ENCODE measurements at regions not wholly inside any gene's neighbourhood (a gene's known extent, or its start where the extent isn't known, plus 50 kb on each side); places are given as distances from the start of the nearest gene placed in this dataset.
"Not testable (repeated sequence)": the region's sequence is repeated elsewhere in the genome, so short reads cannot be mapped to it uniquely, and the experiment has no call there.

DNA sequence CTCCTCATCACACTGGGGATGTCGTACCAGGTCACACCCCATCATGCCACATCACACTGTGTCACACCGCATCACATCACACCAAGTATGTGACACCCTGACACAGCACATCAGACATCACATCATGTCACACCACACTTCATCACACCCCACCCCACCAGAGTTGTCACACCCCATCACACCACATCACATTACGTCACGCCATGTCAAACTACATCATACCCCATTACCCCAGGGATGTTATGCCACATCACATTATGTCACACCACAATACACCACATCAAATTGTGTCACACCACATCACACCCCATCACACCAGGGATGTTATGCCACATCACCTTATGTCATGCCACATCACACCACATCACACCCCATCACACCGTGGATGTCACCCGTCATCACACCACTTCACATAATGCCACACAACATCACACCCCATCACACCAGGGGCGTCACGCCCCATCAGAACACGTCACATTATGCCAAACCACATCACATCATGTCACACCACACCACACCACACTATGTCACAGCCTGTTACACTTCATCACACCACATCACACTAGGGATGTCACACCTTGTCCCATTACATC, 133.6 kb downstream of the TMEM121 start:
- H3K4me1 Mint-ChIP-seq (ENCODE audit: low read depth): no peaks in the 10 kb centered on the region
- H3K27me3 Mint-ChIP-seq (ENCODE audit: low read depth): no peaks in the 10 kb centered on the region
- no peaks in the 10 kb centered on the region for H3K36me3 Mint-ChIP-seq (ENCODE audit: low read depth)
- H3K9me3 Mint-ChIP-seq (ENCODE audit: low read depth): peaks cover 46% of the 10 kb centered on the region
- no peak overlapping the region for H3K4me3 Mint-ChIP-seq (ENCODE audit: unreplicated experiment)
- H3K27ac Mint-ChIP-seq (ENCODE audit: unreplicated experiment): no peak overlapping the region
- TF ChIP-seq, protein P1, sequence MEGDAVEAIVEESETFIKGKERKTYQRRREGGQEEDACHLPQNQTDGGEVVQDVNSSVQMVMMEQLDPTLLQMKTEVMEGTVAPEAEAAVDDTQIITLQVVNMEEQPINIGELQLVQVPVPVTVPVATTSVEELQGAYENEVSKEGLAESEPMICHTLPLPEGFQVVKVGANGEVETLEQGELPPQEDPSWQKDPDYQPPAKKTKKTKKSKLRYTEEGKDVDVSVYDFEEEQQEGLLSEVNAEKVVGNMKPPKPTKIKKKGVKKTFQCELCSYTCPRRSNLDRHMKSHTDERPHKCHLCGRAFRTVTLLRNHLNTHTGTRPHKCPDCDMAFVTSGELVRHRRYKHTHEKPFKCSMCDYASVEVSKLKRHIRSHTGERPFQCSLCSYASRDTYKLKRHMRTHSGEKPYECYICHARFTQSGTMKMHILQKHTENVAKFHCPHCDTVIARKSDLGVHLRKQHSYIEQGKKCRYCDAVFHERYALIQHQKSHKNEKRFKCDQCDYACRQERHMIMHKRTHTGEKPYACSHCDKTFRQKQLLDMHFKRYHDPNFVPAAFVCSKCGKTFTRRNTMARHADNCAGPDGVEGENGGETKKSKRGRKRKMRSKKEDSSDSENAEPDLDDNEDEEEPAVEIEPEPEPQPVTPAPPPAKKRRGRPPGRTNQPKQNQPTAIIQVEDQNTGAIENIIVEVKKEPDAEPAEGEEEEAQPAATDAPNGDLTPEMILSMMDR (IDR thresholded peaks at IDR 0.05): no peak
- peak; percentile 58 for DNase-seq (ENCODE audit: low spot score)

DNA sequence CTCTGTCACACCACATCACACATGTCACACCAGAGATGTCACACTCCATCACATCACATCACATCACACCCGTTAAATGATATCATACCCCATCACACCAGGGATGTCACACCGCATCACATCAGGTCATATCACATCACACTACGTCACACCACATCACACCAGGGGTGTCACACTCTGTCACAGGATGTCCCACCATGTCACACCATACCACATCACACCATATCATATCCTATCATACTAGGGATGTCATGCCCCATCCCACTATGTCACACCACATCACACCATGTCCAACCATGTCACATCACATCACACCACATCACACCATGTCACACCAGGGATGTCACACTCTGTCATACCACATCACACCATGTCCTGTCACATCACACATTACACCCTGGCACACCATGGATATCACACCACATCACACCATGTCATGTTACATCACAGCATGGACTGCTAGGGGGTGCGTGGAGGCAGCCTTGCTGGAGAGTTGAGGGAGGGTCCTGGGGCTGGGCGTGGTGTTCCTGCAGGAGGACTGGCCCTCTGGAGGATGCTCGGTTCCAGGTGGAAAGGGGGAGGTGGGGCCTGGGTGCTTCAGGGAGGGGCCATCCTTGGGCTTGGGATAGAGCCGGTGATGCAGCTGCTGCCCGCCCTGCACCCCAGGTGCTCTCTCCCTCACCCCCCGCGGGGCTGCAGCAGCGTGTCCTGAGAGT, 134.6 kb downstream of the TMEM121 start:
- H3K9me3 Mint-ChIP-seq (ENCODE audit: low read depth): peaks cover 45% of the 10 kb centered on the region
- no peaks in the 10 kb centered on the region for H3K4me1 Mint-ChIP-seq (ENCODE audit: low read depth)
- TF ChIP-seq, protein P1 (IDR thresholded peaks at IDR 0.05): no peak
- H3K4me3 Mint-ChIP-seq (ENCODE audit: unreplicated experiment): no peak overlapping the region
- no peak for DNase-seq (ENCODE audit: low spot score)
- H3K27ac Mint-ChIP-seq (ENCODE audit: unreplicated experiment): no peak overlapping the region
- no peaks in the 10 kb centered on the region for H3K27me3 Mint-ChIP-seq (ENCODE audit: low read depth)
- no peaks in the 10 kb centered on the region for H3K36me3 Mint-ChIP-seq (ENCODE audit: low read depth)

DNA sequence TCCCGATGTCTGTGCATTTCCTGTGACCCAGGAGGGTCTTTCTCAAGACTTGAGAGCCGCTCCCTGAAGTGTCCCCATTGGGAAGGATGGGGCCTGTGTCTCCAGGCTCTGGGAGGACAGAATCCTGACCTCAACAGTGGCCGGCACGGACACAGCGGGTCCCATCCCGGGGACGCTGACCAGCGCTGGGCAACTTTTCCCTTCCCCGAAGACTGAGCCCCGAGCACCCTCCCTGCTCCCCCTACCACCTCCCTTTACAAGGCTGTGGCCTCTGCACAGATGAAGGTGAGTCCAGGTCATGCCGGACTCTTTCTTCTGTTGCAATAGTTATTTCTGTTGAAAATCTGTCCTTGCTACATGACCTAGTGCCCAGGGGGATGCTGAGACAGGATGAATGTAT, 135.7 kb downstream of the TMEM121 start:
- not testable (repeated sequence) for H3K4me3 Mint-ChIP-seq (ENCODE audit: unreplicated experiment); H3K4me1 Mint-ChIP-seq (ENCODE audit: low read depth); H3K27me3 Mint-ChIP-seq (ENCODE audit: low read depth); H3K36me3 Mint-ChIP-seq (ENCODE audit: low read depth); H3K27ac Mint-ChIP-seq (ENCODE audit: unreplicated experiment); DNase-seq (ENCODE audit: low spot score)
- peaks cover 39% of the 10 kb centered on the region for H3K9me3 Mint-ChIP-seq (ENCODE audit: low read depth)

DNA sequence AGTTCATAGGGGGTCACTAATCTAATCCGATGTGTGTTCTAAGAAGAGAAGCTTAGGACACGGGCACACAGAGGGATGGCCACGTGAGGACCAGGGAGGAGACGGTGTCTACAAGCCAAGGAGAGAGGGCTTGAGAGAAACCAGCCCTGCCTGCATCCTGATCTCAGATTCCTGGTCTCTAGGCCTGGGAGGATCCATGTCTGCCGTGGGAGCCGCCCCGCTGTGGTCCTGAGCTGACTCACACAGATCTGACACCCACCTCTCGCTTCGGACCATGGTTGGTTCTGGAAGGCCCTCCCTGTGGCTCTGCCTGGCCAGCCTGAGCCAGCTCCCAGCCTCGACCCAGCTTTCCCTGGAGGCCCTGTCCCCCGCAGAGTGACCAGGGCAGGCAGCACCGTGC, 136.2 kb downstream of the TMEM121 start:
- not testable (repeated sequence) for H3K4me3 Mint-ChIP-seq (ENCODE audit: unreplicated experiment); H3K27me3 Mint-ChIP-seq (ENCODE audit: low read depth); H3K4me1 Mint-ChIP-seq (ENCODE audit: low read depth); H3K36me3 Mint-ChIP-seq (ENCODE audit: low read depth); H3K27ac Mint-ChIP-seq (ENCODE audit: unreplicated experiment)
- DNase-seq (ENCODE audit: low spot score): peak; percentile 72
- H3K9me3 Mint-ChIP-seq (ENCODE audit: low read depth): peaks cover 34% of the 10 kb centered on the region

DNA sequence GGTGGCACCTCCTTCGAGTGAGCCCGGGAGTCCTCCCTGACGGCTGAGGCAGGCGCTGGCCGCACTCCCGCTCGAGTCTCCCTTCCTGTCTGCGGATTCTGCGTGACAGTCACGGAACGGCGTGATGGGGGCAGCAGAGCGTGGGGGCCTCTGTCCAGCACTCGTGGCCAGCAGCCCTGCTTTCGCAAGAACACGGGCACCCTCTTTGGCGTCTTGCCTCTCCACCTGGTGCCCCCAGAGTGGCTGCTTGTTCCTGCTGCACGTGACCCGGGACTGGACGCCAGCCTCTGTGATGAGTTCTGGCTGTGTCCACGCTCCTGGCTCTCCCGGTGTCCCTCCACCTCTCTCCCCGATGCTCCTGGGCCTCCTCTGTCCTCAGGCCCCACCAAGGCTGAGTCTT, 136.9 kb downstream of the TMEM121 start:
- H3K9me3 Mint-ChIP-seq (ENCODE audit: low read depth): peaks cover 28% of the 10 kb centered on the region
- not testable (repeated sequence) for H3K27me3 Mint-ChIP-seq (ENCODE audit: low read depth); H3K36me3 Mint-ChIP-seq (ENCODE audit: low read depth); DNase-seq (ENCODE audit: low spot score); H3K4me1 Mint-ChIP-seq (ENCODE audit: low read depth); H3K4me3 Mint-ChIP-seq (ENCODE audit: unreplicated experiment); H3K27ac Mint-ChIP-seq (ENCODE audit: unreplicated experiment)

DNA sequence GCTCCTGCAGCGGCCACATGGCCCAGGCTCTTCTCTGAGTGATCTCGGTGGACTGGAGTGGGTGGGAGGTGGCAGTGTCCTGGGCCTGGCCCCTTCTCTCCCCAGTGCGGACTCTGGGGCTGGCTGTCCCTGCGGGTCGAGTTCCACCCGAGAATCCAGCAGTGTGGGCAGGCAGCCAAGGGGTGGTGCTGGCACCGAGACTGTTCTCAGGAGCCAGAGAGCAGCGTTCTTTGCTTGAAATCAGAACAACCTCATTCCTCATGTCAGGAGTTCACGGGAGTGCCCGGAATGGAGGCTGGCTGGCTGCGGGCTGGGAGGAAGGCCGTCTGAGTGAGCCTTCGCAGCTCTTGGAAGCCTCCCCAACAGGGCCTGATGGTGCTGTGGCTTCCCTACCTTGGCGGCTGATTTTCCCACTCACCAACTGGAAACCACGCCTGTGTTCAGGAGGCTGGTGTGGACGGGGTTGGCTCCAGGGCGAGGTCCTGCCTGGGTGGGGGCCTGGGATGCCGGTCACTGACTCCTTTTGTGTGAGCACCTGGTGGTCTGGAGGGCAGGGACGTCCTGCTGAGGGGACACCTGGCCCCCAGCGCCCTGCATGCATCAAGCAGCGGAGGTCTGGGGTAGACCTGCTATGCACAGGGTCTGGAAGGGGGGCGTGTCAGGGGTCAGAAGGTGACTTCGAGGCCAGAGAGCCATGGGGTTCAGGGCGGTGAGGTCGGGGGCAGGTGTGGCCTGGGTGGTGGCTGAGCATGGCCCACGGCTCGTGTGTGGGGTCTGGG, 137.6 kb downstream of the TMEM121 start:
- not testable (repeated sequence) for H3K36me3 Mint-ChIP-seq (ENCODE audit: low read depth); DNase-seq (ENCODE audit: low spot score); H3K4me3 Mint-ChIP-seq (ENCODE audit: unreplicated experiment); H3K27ac Mint-ChIP-seq (ENCODE audit: unreplicated experiment); H3K27me3 Mint-ChIP-seq (ENCODE audit: low read depth); H3K4me1 Mint-ChIP-seq (ENCODE audit: low read depth)
- peaks cover 26% of the 10 kb centered on the region for H3K9me3 Mint-ChIP-seq (ENCODE audit: low read depth)

DNA sequence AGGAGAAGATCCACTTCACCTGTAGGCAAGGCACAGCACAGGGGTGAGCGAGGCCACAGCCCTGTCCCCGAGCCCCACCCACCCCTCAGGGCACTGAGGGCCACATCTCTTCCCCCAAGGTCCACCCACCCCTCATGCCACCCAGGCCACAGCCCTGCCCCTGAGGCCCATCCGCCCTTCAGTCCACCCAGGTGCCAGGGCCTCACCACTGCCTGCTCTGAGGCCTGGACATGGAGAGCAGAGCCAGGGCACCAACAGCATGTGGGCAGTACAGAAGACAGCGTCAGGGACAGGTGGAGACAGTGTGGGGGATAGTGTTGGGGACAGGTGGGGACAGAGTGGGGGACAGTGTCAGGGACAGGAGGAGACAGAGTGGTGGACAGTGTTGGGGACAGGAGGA, 138.3 kb downstream of the TMEM121 start:
- Mint-ChIP-seq H3K9me3 (ENCODE audit: low read depth) (peaks cover 19% of the 10 kb centered on the region), H3K27me3 (ENCODE audit: low read depth) (no peaks in the 10 kb centered on the region), H3K27ac (ENCODE audit: unreplicated experiment) (no peak overlapping the region), H3K4me1 (ENCODE audit: low read depth) (no peaks in the 10 kb centered on the region), H3K36me3 (ENCODE audit: low read depth) (no peaks in the 10 kb centered on the region), H3K4me3 (ENCODE audit: unreplicated experiment) (no peak overlapping the region)
- TF ChIP-seq, protein P1 (IDR thresholded peaks at IDR 0.05): no peak
- DNase-seq (ENCODE audit: low spot score): peak; percentile 55

Measured in chondrocyte (in vitro differentiated cells).